HepG2 (cell line): ENCODE measurements at regions not wholly inside any gene's neighbourhood (a gene's known extent, or its start where the extent isn't known, plus 50 kb on each side); places are given as distances from the start of the nearest gene placed in this dataset.

Experiments
- ATAC-seq: fragments of 200-7000 bp; cut with Tn5 transposase; 3 replicates; pipeline ENCODE4 v1.9.1; 2020; ENCODE audit warnings: mild to moderate bottlenecking, moderate library complexity
- BruUV-seq: library from RNA; stranded (reverse); fragments of 400-500 nt; replicated peaks from 2 replicates; lab custom pipeline; 2021; lab: Mats Ljungman, UMichigan
- CTCF ChIA-PET: fragments of 300-600 bp; formaldehyde crosslinking; extraction: SDS; loops from one replicate; lab custom pipeline; 2021; ENCODE audit warnings: low total read pairs, inconsistent platforms, low intra/inter-chr PET ratio; lab: Yijun Ruan, JAX
- POLR2A ChIA-PET: fragments of 350-600 bp; sonication (Branson Sonifier 250); formaldehyde crosslinking; loops from one replicate; lab custom pipeline; 2020; ENCODE audit warnings: antibody characterized with exemption, inconsistent platforms; lab: Yijun Ruan, JAX
- DNase-seq: peaks from one replicate; pipeline ENCODE4 v3.0.0-alpha.2; 2015; ENCODE audit warnings: low spot score
- FAIRE-seq: peaks from 3 replicates; lab custom pipeline; 2011; peaks lifted over from hg19 to GRCh38; lab: Jason Lieb, UNC
- H2AFZ ChIP-seq: one replicate; pipeline ENCODE4 v1.6.1; 2011; ENCODE audit warnings: low read length, inconsistent platforms
- H3K27ac ChIP-seq: fragments of 300-600 bp; 3 replicates; pipeline ENCODE4 v1.8.0; 2011; ENCODE audit warnings: mixed run types, mild to moderate bottlenecking, mixed read lengths, low read length, inconsistent platforms; ENCODE audit not compliant: insufficient read depth; ENCODE audit errors: extremely low read length
- H3K27me3 ChIP-seq, 2 experiments: fragments of 200-600 bp in 1 of 2; 2 replicates in 1 of 2; 3 replicates in 1 of 2; pipeline versions ENCODE4 v1.6.0 to v1.8.0; 2011; ENCODE audit warnings: low read length in 2 of 2, mild to moderate bottlenecking in 2 of 2, moderate library complexity in 2 of 2, inconsistent platforms in 1 of 2; ENCODE audit not compliant: insufficient read depth in 2 of 2, control insufficient read depth in 1 of 2
- H3K36me3 ChIP-seq, 2 experiments: fragments of 200-600 bp in 1 of 2; replicated peaks in 1 of 2; 2 replicates in 1 of 2; 3 replicates in 1 of 2; pipeline versions ENCODE4 v1.5.1 to v1.8.0; 2011; ENCODE audit warnings: low read length in 2 of 2, inconsistent platforms in 1 of 2; ENCODE audit not compliant: insufficient read depth in 2 of 2, control insufficient read depth in 1 of 2
- H3K4me1 ChIP-seq: 2 replicates; pipeline ENCODE4 v1.5.1; 2012; ENCODE audit warnings: low read length, inconsistent platforms; ENCODE audit not compliant: insufficient read depth
- H3K4me2 ChIP-seq: 2 replicates; pipeline ENCODE4 v1.6.0; 2011; ENCODE audit warnings: low read depth, low read length, inconsistent platforms
- H3K4me3 ChIP-seq, 3 experiments: fragments of 200-600 bp in 1 of 3; sonication (generic), shearing (Covaris generic) in 1 of 3; replicated peaks in 1 of 3; 2 replicates each; pipeline ENCODE4 v1.5.1; 2011 to 2016; ENCODE audit warnings: low read length in 3 of 3, inconsistent platforms in 2 of 3, low read depth in 2 of 3, mild to moderate bottlenecking in 2 of 3, control low read depth in 1 of 3, mixed read lengths in 1 of 3; ENCODE audit not compliant: insufficient read depth in 1 of 3
- H3K79me2 ChIP-seq: one replicate; pipeline ENCODE4 v1.6.1; 2011; ENCODE audit warnings: low read length, inconsistent platforms; ENCODE audit not compliant: insufficient read depth
- H3K9ac ChIP-seq: 2 replicates; pipeline ENCODE4 v1.6.0; 2011; ENCODE audit warnings: mild to moderate bottlenecking, low read depth, low read length, inconsistent platforms; ENCODE audit not compliant: insufficient read depth
- H3K9me3 ChIP-seq: 2 replicates; pipeline ENCODE4 v1.5.1; 2012; ENCODE audit warnings: mild to moderate bottlenecking, low read length
- H4K20me1 ChIP-seq: 2 replicates; pipeline ENCODE4 v1.6.0; 2011; ENCODE audit warnings: inconsistent platforms, mild to moderate bottlenecking, low read length, moderate library complexity; ENCODE audit not compliant: insufficient read depth
- NKX3-1 ChIP-seq: sonication (generic); formaldehyde crosslinking; IDR thresholded peaks from 2 replicates; pipeline ENCODE4 v1.5.0; 2020; ENCODE audit warnings: missing genetic modification reagents
- RBM39 ChIP-seq: fragments of 200-400 bp; formaldehyde crosslinking; IDR thresholded peaks from one replicate; pipeline ENCODE4 v1.6.1; 2018; ENCODE audit warnings: antibody characterized with exemption, mild to moderate bottlenecking, low read depth, low read length; ENCODE audit not compliant: poor library complexity, severe bottlenecking
- ZBED4 ChIP-seq: sonication (generic); formaldehyde crosslinking; IDR thresholded peaks from 2 replicates; pipeline ENCODE4 v1.4.0; 2020; ENCODE audit warnings: missing genetic modification reagents, borderline replicate concordance
- ZNF576 ChIP-seq: sonication (generic); formaldehyde crosslinking; IDR thresholded peaks from 2 replicates; pipeline ENCODE4 v1.4.0; 2020; ENCODE audit warnings: mild to moderate bottlenecking, missing genetic modification reagents
- in situ Hi-C: cut with HindIII; loops from 2 replicates; pipeline ENCODE4 v1.10.0; 2017; ENCODE audit warnings: low pct_unique_long_range_greater_than_20kb; ENCODE audit not compliant: extremely low pct_ligation_motif_present
- intact Hi-C: fragments of 100-400 bp; cut with micrococcal nuclease; formaldehyde crosslinking; loops from one replicate; pipeline ENCODE4 v1.10.0; 2022; ENCODE audit not compliant: unreplicated experiment
- TF ChIP-seq, protein P1 (sequence below): IDR thresholded peaks from 2 replicates; pipeline ENCODE4 v1.6.1; 2016; ENCODE audit warnings: low read depth, missing genetic modification reagents, missing compliant biosample characterization

DNA sequence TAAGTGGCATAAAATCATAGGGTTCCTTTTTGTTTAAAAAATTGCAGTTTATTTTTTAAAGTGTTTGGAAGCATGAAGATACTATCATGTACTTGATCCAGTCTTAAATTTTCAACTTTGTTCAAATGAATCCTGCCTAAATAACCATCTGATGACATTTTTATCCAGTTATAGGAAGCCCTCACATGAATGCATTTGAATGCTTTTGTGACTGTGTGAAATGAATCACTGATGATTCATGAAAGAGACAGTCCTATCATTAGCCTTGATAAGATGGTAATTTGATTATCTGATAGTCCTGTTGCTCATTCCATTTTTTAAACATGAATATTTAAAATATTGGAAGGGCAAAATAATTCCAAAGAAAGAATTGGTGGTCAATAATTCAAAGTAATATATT lies 401.9 kb upstream of the ROBO2 start:
- intact Hi-C loops = no loop called here
- no peak overlapping the region for H3K27ac ChIP-seq
- CTCF ChIA-PET = no interaction called here
- H3K9ac ChIP-seq = no peak overlapping the region
- H3K4me3 ChIP-seq = no peak overlapping the region
- no peak for ATAC-seq
- H3K4me1 ChIP-seq = no peaks in the 10 kb centered on the region
- TF ChIP-seq, protein P1, sequence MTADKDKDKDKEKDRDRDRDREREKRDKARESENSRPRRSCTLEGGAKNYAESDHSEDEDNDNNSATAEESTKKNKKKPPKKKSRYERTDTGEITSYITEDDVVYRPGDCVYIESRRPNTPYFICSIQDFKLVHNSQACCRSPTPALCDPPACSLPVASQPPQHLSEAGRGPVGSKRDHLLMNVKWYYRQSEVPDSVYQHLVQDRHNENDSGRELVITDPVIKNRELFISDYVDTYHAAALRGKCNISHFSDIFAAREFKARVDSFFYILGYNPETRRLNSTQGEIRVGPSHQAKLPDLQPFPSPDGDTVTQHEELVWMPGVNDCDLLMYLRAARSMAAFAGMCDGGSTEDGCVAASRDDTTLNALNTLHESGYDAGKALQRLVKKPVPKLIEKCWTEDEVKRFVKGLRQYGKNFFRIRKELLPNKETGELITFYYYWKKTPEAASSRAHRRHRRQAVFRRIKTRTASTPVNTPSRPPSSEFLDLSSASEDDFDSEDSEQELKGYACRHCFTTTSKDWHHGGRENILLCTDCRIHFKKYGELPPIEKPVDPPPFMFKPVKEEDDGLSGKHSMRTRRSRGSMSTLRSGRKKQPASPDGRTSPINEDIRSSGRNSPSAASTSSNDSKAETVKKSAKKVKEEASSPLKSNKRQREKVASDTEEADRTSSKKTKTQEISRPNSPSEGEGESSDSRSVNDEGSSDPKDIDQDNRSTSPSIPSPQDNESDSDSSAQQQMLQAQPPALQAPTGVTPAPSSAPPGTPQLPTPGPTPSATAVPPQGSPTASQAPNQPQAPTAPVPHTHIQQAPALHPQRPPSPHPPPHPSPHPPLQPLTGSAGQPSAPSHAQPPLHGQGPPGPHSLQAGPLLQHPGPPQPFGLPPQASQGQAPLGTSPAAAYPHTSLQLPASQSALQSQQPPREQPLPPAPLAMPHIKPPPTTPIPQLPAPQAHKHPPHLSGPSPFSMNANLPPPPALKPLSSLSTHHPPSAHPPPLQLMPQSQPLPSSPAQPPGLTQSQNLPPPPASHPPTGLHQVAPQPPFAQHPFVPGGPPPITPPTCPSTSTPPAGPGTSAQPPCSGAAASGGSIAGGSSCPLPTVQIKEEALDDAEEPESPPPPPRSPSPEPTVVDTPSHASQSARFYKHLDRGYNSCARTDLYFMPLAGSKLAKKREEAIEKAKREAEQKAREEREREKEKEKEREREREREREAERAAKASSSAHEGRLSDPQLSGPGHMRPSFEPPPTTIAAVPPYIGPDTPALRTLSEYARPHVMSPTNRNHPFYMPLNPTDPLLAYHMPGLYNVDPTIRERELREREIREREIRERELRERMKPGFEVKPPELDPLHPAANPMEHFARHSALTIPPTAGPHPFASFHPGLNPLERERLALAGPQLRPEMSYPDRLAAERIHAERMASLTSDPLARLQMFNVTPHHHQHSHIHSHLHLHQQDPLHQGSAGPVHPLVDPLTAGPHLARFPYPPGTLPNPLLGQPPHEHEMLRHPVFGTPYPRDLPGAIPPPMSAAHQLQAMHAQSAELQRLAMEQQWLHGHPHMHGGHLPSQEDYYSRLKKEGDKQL (CRISPR knock-in tag) = no peak
- no peak for TF ChIP-seq ZBED4 (CRISPR knock-in tag)
- no peak for TF ChIP-seq NKX3-1 (CRISPR knock-in tag)
- no peak for TF ChIP-seq ZNF576 (CRISPR knock-in tag)
- no peak for TF ChIP-seq RBM39
- TF ChIP-seq, all 625 proteins: peak for 0
- Histone ChIP-seq H4K20me1 (no peaks in the 10 kb centered on the region), H2AFZ (no peak overlapping the region), H3K36me3 (no peaks in the 10 kb centered on the region), H3K79me2 (no peaks in the 10 kb centered on the region), H3K27me3 (no peaks in the 10 kb centered on the region), H3K9me3 (no peaks in the 10 kb centered on the region), H3K4me2 (no peak overlapping the region)
- in situ Hi-C loops = no loop called here
- POLR2A ChIA-PET = no interaction called here
- DNase-seq (no peak), FAIRE-seq (no peak)
- BruUV-seq = no TSS peak
